IPS DF 4.7 (cell line): ENCODE measurements at regions not wholly inside any gene's neighbourhood (a gene's known extent, or its start where the extent isn't known, plus 50 kb on each side); places are given as distances from the start of the nearest gene placed in this dataset.
"Not testable (repeated sequence)": the region's sequence is repeated elsewhere in the genome, so short reads cannot be mapped to it uniquely, and the experiment has no call there.

ENCODE experiments used
- DNase-seq: peaks from one replicate; pipeline ENCODE4 v3.0.0-alpha.2; 2013; ENCODE audit warnings: low spot score; ENCODE audit errors: extremely low read depth

DNA sequence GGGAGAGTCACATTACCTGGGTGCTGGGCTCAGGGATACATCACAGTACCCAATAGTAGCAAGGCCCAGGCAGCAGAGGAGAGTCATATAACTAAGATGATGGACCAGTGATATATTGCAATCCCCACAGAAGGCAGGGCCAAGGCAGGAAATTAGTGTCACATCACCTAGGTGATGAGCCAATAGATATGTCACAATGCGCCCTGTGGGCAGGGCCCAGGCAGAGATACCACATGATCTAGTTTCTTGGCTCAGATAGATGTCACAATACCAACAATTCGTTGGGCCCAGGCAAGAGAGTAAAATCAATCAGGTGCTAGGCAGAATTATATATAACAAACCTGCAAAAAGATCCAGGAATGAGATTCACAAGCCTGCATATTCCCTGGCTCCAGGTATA, 2111.5 kb downstream of the TP53TG3F start:
- DNase-seq, result no peak

DNA sequence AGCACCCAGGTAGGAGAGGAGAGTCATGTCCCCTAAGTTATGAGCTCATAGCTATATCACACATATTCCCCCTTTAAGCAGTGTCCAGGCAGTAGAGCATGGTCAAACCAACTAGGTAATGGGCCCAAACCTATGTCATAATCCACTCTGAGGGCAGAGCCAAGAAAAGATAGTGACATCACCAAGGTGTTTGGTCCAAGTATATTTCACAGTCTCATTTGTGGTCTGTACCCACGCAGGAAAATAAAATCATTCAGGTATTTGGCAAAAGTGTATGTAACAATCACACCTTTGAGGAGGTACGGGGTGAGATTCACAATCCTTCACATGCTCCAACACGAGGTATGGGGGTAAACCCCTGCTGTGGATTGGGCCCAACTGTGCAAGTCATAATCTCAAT, 2112.8 kb downstream of the TP53TG3F start:
- DNase-seq, result no peak

DNA sequence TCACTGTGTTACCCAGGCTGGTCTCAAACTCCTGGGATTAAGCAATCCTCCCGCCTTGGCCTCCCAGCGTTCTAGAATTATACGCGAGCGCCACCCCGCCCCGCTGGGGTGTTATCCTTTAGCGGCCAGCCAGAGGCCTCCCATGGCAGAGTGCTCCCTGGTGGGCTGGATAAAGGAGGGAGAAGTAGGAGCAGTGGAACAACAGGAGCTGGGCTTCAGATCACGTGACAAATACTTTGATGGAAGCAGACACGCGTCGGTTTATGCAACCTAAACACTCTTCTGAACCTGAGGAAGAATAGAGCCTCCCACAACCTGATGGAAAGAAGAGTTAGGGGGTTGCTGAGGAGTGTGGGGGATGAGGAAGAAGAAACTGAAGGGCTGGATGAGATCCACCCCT, 2114.0 kb downstream of the TP53TG3F start:
- DNase-seq, result no peak

- DNase-seq, result no peak
These were observed 2114.6 kb downstream of the TP53TG3F start for GRCh38 chr16:35574011-35574410.

DNA sequence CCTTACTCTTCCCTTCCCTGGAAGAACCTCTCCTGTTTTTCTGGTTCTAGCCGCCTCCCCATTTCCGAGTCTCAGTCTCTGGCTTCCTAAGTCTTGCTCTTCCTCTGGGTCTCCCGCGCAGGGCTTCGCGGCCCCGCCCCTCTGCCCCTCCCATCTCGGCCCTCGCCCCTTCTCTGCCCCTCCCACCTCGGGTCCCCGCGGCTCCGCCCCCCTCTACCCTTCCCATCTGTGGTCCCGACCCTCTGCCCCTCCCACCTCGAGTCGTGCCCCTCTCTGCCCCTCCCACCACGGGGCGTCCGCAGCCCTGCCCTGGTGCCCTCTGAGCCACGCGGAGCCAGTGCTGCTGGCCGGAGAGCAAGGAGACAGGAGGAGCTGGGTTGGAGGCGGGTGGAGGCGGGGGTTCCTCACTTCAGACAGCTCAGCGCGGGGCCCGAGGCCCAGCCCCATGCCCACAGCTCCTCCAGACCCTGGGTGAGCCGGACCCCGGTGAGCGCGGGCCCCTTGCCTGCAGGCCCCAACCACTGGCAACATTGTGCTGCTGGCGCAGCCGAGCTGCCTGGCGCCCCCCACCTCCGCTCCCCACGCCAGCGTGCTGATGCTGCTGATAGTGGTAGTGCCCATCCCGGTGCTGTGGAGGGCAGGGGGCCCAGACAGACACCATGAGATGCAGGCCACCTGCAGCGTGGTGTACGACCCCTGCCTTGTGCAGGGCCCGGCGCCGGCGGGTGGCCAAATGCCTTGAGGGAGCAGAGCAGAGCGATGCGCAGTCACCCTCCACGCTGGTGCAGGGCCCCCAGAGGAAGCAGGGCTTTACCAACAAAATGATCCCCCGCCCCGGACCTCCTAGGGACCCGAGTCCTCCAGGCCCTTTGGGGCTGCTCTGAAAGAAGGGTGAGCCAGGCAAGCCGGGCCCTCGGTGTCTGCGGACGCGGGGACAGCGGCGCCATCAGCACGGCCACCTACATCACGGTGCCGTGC, 2115.3 kb downstream of the TP53TG3F start:
- DNase-seq, result no peak

- no peak for DNase-seq
These were observed 2116.0 kb downstream of the TP53TG3F start for GRCh38 chr16:35575432-35575821.

- no peak for DNase-seq
These were observed 2126.0 kb downstream of the TP53TG3F start for GRCh38 chr16:35585411-35585810.

- DNase-seq, result not testable (repeated sequence)
These were observed 2131.5 kb downstream of the TP53TG3F start for GRCh38 chr16:35590913-35591312.

DNA sequence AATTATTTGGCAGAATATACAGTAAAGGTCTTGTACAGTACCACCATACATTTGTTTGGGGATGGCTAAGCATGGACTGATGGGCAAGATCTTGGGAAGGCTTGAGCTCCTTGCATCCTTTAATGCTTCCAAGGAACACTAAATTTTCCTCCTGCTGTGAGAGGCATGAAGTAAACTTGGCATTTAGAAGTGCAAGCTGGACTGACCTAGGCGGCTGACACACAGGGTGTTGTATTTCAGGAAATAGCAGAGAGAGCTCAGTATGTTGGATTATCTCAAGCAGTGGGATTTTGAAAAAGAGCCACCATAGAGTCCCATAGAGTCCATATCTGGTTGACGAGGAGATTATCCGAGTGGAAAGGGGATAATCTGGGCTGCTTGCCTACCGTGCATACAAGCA, 2137.1 kb downstream of the TP53TG3F start:
- DNase-seq, result no peak

DNA sequence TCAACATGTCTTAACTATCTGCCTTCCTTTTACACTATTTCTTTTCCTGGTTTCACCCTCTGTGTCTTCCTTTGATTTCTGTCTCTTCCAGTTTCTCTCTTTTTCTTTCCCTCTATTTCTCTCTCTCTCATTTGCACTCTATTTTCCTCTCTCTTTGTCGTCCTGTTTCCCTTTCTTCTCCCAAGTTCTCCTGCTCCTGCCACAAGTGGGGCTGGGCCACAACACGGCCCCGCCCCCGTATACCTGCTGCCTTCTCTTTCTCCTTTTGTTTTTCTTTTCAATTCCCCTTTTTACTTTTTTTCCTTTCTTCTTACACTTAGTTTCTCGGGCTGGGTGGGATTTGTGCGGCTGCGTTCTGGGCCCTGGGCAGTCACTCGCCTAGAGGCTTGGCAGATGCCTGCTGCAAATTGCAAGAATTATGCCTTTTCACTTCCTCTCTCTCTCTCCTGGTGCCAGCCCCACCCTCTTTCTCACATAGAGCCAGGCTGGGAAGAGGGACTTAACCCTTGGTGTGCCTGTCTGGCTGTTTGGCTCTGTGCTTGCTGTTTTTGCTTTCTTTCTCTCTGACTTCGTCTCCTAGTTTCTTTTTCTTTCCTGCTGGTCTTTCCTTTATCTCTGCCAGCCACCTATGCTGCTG, 2139.4 kb downstream of the TP53TG3F start:
- DNase-seq, result no peak

GRCh38 chr16:35599429-35600160, 2140.2 kb downstream of the TP53TG3F start:
- DNase-seq, result no peak

DNA sequence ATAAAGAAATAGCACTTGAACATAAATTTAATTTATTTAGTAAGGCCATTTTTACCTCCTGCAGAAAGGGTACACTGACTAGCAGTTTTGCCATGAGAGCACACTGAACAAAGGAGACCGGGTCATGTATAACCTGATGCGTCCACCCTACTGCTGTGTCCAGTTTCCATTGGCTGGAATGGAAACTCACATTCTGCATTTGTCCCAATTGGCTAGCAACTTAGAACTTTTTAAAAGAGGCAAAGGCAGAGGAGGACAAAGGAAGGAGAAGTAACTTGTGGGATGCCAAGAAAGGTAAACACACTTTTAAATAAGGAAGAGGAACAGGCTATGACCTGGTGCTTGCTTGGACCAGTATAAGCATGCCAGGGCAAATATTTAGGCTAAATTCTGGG, 2140.7 kb downstream of the TP53TG3F start:
- DNase-seq, result not testable (repeated sequence)

DNA sequence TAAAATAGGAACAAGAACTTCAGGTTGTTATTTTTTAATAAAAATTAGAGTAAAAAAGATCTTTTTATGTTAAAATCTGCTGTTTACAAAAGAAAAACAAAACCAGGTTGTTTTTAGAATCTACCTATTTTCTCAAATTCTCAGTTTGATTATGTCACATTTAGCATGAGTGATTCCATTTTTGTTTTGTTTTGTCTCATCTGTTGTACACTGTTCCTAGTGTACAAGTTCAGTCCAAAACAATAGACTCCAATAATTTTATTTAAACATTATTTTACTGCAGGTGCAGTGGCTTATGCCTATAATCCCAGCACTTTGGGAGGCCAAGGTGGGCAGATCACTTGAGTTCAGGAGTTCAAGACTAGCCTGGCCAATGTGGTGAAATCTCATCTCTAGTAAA, 2142.7 kb downstream of the TP53TG3F start:
- DNase-seq, result no peak

- not testable (repeated sequence) for DNase-seq
These were observed 2144.0 kb downstream of the TP53TG3F start for GRCh38 chr16:35603371-35603770.

- no peak for DNase-seq
These were observed 2146.5 kb downstream of the TP53TG3F start for GRCh38 chr16:35605921-35606320.

GRCh38 chr16:35614883-35615282, 2155.5 kb downstream of the TP53TG3F start:
- not testable (repeated sequence) for DNase-seq

- DNase-seq, result not testable (repeated sequence)
These were observed 2159.8 kb downstream of the TP53TG3F start for GRCh38 chr16:35619176-35619575.

GRCh38 chr16:35626041-35626440, 2166.6 kb downstream of the TP53TG3F start:
- no peak for DNase-seq

DNA sequence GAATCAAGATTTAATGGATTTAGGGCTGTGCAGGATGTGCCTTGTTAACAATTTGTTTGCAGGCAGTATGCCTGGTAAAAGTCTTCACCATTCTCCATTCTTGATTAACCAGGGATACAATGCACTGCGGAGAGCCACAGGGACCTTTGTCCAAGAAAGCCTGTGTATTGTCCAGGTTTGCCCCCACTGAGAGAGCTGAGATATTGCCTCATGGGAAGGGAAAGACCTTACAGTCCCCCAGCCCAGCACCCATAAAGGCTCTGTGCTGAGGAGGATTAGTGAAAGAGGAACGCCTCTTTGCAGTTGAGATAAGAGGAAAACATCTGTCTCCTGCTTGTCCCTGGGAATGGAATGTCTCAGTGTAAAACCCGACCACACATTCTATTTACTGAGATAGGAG, 2169.6 kb downstream of the TP53TG3F start:
- no peak for DNase-seq

- DNase-seq, result no peak
These were observed 2172.0 kb downstream of the TP53TG3F start for GRCh38 chr16:35631261-35631945.

DNA sequence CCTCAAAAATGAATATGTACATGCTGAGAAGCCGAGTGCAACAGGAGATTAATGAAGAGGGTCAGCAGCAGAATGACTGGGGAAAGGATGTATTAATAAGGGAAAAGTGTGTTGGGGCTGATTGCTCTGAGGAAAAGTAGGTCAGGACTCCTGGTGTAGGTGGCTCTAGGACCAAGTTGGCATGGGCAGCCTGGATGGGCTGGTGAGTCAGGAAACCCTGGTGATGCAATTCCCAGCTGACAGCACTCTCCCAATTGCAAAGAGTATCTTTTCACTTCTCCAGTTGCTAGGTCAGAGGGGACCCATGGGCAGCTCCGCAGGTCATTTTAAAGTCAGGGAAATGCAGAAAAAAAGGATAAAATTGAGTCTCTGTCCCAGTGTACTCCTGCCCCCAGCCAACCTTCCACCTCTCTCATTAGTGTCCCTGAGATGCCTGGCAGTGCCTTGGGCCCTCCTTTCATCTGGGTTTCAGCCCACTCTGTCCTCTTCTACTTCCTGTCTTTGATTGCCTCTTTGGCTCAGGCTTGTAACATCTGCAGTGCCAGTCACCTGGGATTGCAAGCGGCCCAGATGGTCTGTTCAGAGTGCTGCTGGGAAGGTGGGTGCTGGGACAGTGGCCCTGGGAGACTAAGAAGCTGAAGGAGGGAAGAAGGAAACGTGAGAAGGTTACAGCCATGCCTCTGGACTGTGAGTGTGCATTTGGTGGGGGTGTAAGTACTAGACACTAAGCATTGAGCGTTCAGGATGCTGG, 2177.2 kb downstream of the TP53TG3F start:
- DNase-seq, result no peak
